HG03175 (cell line): ENCODE measurements at regions not wholly inside any gene's neighbourhood (a gene's known extent, or its start where the extent isn't known, plus 50 kb on each side); places are given as distances from the start of the nearest gene placed in this dataset.
"Not testable (repeated sequence)": the region's sequence is repeated elsewhere in the genome, so short reads cannot be mapped to it uniquely, and the experiment has no call there.

Experiments used
- ATAC-seq: cut with Tn5 transposase; IDR thresholded peaks from one replicate; pipeline ENCODE4 v1.9.1; 2021; ENCODE audit warnings: mild to moderate bottlenecking, moderate library complexity; ENCODE audit not compliant: unreplicated experiment

- no peak for ATAC-seq
These were observed 137.5 kb upstream of the SPRED1 start for GRCh38 chr15:38115121-38115520.

- no peak for ATAC-seq
These were observed 134.9 kb upstream of the SPRED1 start for GRCh38 chr15:38117781-38118180.

GRCh38 chr15:38119865-38120264, 132.8 kb upstream of the SPRED1 start:
- not testable (repeated sequence) for ATAC-seq

- ATAC-seq, result no peak
These were observed 125.3 kb upstream of the SPRED1 start for GRCh38 chr15:38127306-38127771.

- no peak for ATAC-seq
These were observed 124.3 kb upstream of the SPRED1 start for GRCh38 chr15:38128341-38128781.

GRCh38 chr15:38128921-38129320, 123.7 kb upstream of the SPRED1 start:
- ATAC-seq, result no peak

GRCh38 chr15:38129531-38130204, 123.0 kb upstream of the SPRED1 start:
- ATAC-seq, result peak; percentile 65

- peak; percentile 28 for ATAC-seq
These were observed 122.5 kb upstream of the SPRED1 start for GRCh38 chr15:38130205-38130567.

- no peak for ATAC-seq
These were observed 121.7 kb upstream of the SPRED1 start for GRCh38 chr15:38130740-38131498.

GRCh38 chr15:38134252-38134651, 118.4 kb upstream of the SPRED1 start:
- no peak for ATAC-seq

GRCh38 chr15:38142195-38142594, 110.4 kb upstream of the SPRED1 start:
- ATAC-seq, result not testable (repeated sequence)

GRCh38 chr15:38144921-38145320, 107.7 kb upstream of the SPRED1 start:
- ATAC-seq, result no peak

- no peak for ATAC-seq
These were observed 107.0 kb upstream of the SPRED1 start for GRCh38 chr15:38145651-38146111.

GRCh38 chr15:38147246-38147645, 105.4 kb upstream of the SPRED1 start:
- ATAC-seq, result no peak

GRCh38 chr15:38148471-38148870, 104.2 kb upstream of the SPRED1 start:
- ATAC-seq, result no peak

- ATAC-seq, result no peak
These were observed 103.3 kb upstream of the SPRED1 start for GRCh38 chr15:38149315-38149714.

- no peak for ATAC-seq
These were observed 102.5 kb upstream of the SPRED1 start for GRCh38 chr15:38150148-38150547.

GRCh38 chr15:38150794-38151193, 101.8 kb upstream of the SPRED1 start:
- ATAC-seq, result no peak

GRCh38 chr15:38153781-38154180, 98.9 kb upstream of the SPRED1 start:
- ATAC-seq, result no peak

- ATAC-seq, result no peak
These were observed 98.4 kb upstream of the SPRED1 start for GRCh38 chr15:38154255-38154654.

GRCh38 chr15:38154837-38155236, 97.8 kb upstream of the SPRED1 start:
- no peak for ATAC-seq

- no peak for ATAC-seq
These were observed 89.0 kb upstream of the SPRED1 start for GRCh38 chr15:38163658-38164057.
